HG03354 (cell line): ENCODE measurements at regions not wholly inside any gene's neighbourhood (a gene's known extent, or its start where the extent isn't known, plus 50 kb on each side); places are given as distances from the start of the nearest gene placed in this dataset.

Experiments used
- ATAC-seq: cut with Tn5 transposase; IDR thresholded peaks from one replicate; pipeline ENCODE4 v1.9.1; 2021; ENCODE audit warnings: mild to moderate bottlenecking; ENCODE audit not compliant: unreplicated experiment, poor library complexity, severe bottlenecking

GRCh38 chr9:108244686-108245085 is 611.1 kb downstream of the ACTL7B start:
- ATAC-seq: no peak

DNA sequence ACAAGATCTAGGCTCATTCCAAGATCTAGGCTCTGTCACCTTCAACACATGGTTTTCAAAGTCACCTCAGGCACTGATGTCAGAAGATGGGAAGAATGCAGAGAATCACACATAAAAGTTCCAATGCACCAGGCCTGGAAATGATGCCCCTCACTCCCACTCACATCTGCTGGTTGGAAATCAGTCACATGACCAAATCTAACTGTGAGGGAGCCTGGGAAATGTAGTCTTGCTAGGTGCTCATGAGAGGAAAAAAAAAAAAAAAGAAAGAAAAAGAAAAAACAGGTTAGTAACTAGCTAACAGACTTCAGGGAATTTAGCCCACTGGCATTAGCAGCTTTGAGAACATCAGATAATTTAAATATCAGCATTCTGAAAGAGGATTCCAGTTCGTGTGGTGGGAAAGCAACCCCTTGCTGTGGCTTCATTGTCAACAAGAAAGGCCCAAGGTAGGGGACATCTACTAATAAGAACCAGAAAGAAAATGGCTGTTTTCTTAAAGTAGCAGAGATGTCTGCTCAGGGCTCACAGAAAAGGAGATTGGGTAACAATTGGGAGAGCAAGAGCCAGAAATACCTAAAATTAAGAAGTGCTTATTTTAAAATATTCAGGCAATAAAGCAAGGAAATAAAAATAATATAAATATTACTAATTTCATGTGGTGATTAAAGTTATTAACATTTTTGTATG is 614.3 kb downstream of the ACTL7B start:
- ATAC-seq: no peak

DNA sequence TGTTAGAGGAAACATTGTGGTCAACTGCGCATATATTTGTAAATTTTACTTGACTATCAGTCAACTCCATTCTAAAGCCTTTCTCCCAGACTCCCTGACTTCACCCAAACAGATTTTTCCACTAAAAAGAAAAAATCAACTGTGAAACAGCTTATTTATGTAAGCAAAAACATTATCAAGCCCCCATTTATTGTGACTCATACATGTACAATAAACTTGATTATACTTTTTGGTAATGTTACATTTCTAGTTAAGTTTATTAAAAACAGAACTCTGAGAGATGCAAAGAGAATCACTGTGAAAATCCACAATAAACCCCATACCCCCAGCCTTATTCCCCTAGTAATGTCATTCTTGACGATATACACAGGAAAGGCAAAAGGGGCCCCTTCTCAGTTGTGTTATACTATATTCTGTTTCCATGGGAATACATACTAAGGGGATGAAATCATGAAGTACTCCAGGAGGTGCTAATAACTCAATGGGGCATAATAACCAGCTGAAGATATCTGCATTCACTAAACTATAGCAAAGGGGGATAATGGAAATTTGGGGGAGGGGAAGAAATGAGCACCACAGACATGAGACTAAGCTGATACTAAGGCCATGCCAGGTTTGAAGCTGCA is 616.0 kb downstream of the ACTL7B start:
- no peak for ATAC-seq

GRCh38 chr9:108235609-108236008 is 620.2 kb downstream of the ACTL7B start:
- ATAC-seq: no peak

- ATAC-seq: no peak
These were observed 621.0 kb downstream of the ACTL7B start for GRCh38 chr9:108234811-108235210.

DNA sequence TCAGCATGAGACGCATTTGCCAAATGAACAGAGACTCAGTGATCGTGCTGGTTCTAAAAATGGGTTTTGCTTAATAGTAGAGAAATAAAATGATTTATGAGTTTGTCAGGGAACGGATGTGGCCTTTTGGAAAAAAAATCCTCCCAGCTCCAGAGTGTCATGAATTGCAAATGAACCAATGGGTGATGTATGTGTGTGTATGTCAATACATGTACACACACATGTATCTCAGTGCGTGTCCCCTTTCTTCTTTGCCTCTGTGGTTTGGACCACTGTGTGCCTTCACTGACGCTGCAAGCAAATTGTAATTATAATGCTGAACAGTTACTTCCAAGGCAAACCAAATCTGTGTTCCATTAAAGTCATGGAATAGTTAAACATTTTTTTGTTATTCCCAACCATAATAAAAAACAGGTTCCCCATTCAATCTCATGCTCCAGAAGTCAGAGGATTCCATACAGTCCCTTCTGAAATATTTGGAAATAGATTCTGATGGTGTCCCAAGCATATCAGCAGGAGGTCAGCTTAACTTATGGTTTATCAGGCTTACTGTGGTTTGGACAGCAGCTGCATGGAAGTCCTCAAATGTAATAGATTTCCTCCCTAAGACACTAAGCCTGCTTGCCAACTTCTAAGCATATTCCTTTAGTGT is 630.5 kb downstream of the ACTL7B start:
- ATAC-seq: no peak

DNA sequence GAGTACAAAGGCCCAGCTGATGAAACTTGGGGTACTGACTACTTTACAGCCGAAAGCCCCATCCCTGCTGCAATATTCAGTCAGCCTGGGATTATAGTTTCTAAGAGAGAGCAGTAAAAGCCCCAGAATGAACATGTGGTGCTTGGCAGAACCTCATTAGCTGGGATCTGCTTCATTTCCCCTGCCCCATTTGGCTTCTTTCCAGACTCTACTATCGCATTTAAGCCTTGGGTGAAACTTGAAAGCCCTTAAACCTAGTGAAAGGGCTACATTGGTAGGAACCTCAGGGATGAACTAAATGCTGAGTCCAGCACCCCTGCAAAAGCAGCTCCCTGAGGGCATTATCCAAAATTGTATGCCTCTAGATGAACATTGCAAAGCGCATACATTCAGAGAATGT is 631.1 kb downstream of the ACTL7B start:
- no peak for ATAC-seq

- no peak for ATAC-seq
These were observed 636.1 kb downstream of the ACTL7B start for GRCh38 chr9:108219664-108220063.

DNA sequence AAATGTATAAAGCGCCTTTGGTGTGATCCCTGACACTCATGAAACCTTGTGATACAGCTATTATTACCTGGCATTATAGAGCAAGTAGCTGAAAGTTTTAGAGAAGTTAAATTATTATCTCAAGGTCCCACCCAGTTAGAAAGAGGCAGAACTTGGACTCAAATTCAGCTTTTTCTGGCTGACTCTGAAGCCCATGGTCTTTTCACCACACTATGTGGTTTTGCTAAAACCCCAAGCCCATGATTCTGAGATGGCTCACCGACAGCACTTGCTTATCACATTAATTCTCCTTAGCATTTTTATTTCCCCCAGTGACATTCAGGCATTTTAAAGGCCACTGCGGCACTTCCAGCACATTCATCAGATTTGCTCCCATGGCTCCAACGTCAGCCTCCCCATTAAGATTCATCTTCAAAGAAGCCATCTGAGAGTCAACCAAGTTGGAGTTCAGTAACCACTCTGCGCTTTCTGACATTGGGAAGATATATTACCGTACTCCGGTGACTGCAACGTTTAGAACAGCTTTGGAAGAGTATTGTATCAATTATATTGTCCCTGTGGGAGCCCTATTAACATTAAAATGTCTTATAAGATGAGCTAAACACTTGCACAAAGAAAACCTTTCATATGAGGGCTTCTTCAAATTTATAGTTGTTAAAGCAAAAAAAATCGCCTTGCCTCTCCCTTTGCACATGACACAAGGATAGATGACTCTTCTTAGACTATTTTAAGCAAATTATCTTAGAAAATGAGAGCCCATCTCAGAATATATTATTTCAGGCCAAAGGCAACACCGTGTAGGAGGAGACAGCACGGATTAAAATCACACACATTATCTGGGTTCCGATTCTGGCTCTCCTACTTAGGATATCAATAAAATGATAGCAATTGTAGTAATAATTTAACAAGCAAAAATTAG is 638.1 kb downstream of the ACTL7B start:
- no peak for ATAC-seq

DNA sequence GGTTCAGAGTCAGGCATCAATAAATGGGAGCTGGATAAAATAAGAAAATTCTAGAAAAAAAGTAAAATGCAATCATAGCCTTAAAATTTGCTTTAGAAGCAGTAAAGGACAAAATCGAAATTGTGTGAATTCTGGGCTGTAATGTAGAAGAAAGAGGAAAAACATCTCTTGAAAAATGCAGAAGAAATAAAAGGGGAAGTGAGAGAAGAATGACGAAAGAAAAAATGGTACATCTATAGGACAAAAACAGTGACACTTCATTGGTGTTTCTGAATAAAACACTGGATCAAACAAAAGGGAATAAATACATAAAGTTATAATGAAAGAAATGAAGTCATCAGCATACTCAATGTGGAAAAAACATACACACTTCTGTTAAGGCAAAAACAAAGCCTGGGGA is 642.3 kb downstream of the ACTL7B start:
- no peak for ATAC-seq

DNA sequence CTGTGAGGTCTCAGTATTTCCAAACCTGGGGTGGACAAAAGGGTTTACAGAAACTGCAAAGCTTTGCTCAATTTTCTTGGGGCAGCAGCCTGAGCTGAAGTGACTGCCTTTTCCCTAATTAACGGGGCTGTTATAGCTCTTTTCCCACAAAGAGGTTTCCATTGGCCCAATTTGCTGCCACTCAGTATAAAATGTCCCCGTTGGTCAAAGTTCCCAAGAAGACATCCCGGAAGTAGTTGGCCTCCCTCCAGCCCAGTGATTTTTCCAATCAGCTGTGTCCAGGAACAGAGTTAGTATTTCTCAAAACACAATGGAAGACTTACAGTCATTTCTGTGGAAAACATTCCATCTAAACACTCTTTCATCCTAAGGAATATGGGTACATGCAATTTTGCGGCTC is 643.6 kb downstream of the ACTL7B start:
- no peak for ATAC-seq

DNA sequence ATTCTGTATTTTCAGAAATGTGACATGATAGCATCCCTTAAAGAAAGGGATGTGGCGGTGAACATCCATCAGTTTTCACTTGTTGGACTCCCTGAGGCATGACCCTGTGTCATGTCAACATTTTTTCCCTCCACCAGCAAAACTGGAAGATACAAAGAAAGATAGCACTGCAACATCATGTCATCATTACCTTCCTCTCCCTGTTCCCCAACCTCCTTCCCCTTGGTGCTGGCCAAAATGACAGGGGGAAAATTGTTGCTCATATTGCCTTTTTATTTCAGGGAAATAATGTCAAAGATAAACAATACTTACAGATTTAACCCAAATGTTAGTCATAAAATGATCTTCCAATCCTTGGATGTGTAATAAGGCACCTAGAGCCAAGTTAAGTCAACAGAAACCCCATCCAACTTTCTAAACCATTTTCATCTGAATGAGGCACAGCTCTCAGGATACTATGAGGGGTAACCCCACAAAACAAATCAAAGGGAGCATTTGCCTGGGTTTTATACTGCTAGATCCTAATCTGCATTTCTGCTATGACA is 644.3 kb downstream of the ACTL7B start:
- no peak for ATAC-seq

GRCh38 chr9:108209132-108209685 is 646.6 kb downstream of the ACTL7B start:
- no peak for ATAC-seq

DNA sequence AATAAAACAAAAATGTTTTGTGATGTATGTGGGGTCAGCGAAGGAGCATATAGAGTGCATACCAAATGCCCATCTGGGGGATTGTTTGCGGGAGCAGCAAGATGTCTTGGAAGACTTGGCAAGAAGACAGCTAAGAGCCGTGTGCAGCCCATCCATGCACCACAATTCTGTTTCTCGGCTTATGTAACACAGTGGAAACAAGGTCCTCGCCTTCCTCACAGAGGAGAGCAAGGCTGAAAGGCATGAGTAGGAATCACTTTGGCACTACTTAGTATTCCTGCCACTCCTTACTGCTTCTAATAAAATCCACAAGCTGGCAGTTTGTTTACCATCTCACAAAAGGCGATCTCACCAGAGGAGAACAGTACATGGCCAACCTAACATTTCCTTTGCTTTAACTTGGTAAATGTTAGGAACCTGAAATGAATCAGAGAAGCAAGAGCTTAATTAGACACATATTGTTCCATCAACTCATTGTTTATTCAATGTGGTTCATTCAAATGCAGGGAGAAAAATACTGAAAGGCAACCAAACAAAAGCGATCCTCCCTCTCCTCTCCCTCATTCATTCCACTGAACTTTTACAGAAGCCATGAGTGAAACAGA is 648.1 kb downstream of the ACTL7B start:
- ATAC-seq: no peak

DNA sequence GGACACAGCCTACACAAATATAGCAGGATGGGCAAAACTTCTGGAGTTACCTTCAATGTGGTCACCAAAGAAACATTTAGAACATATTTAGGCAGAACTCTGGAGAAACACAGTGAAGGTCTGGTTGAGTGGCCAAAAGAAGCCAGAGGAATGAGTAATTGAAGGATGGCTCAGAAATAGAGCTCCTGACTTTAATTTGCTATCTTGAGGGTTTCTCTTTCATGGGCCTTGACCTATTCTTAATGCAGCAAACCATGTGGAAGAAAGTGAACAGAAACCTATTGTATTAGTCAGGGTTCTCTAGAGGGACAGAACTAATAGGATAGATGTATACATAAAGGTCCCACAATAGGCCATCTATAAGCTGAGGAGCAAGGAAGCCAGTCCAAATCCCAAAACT is 650.5 kb downstream of the ACTL7B start:
- ATAC-seq: no peak

GRCh38 chr9:108197899-108198298 is 657.9 kb downstream of the ACTL7B start:
- no peak for ATAC-seq

GRCh38 chr9:108197008-108197365 is 658.8 kb downstream of the ACTL7B start:
- ATAC-seq: no peak

GRCh38 chr9:108196332-108197007 is 659.3 kb downstream of the ACTL7B start:
- no peak for ATAC-seq

DNA sequence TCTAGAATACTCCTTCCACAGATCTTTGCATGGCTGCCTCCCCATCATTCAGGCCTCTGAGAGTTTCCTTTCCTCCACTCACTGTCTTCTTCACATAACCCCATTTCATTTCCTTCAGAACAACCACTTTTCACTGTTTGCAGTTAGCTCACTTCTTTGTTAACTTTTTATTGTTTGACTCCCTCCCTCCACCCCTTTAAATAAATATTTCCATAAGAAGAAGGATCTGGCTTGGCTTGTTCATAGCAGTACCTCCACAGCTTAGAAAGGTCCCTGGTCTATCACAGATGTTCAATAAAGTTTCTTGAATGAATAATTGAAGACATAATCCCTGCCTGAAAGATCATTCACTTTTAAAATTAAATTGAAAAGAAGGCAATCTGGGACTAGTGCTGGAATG is 661.6 kb downstream of the ACTL7B start:
- ATAC-seq: no peak
